Loucy (cell line): ENCODE measurements at regions not wholly inside any gene's neighbourhood (a gene's known extent, or its start where the extent isn't known, plus 50 kb on each side); places are given as distances from the start of the nearest gene placed in this dataset.
"Not testable (repeated sequence)": the region's sequence is repeated elsewhere in the genome, so short reads cannot be mapped to it uniquely, and the experiment has no call there.

ENCODE experiments used
- CTCF ChIP-seq: fragments of 200-600 bp; sonication (generic); conservative IDR thresholded peaks from 2 replicates; pipeline ENCODE4 v1.5.1; 2014; ENCODE audit warnings: mild to moderate bottlenecking, antibody characterized with exemption, low read length
- EZH2phosphoT487 ChIP-seq: fragments of 200-600 bp; IDR thresholded peaks from 2 replicates; pipeline ENCODE4 v1.6.1; 2018; ENCODE audit warnings: antibody characterized with exemption, mild to moderate bottlenecking, moderate library complexity, borderline replicate concordance

- not testable (repeated sequence) for TF ChIP-seq CTCF, EZH2phosphoT487
Observed at GRCh38 chr14:106626469-106626868, 1100.1 kb downstream of the TMEM121 start.
